Thyroid gland (tissue), 4 donors: ENCODE measurements at regions not wholly inside any gene's neighbourhood (a gene's known extent, or its start where the extent isn't known, plus 50 kb on each side); places are given as distances from the start of the nearest gene placed in this dataset.

Experiments used
- POLR2A ChIP-seq, 2 donors: fragments of 450-650 bp; IDR thresholded peaks; one replicate each; pipeline ENCODE4 v1.6.1; 2017; ENCODE audit warnings: antibody characterized with exemption in 2 of 2, mild to moderate bottlenecking in 2 of 2, moderate library complexity in 1 of 2
- TF ChIP-seq, protein P1 (sequence below), 6 experiments: fragments of 200-600 bp in 3 of 6; fragments of 450-650 bp in 3 of 6; sonication (generic) in 3 of 6; IDR thresholded peaks; one replicate each; pipeline ENCODE4 v1.5.1; 2016 to 2019; ENCODE audit warnings: antibody characterized with exemption in 6 of 6, mild to moderate bottlenecking in 2 of 6, inconsistent platforms in 1 of 6, moderate library complexity in 1 of 6

DNA sequence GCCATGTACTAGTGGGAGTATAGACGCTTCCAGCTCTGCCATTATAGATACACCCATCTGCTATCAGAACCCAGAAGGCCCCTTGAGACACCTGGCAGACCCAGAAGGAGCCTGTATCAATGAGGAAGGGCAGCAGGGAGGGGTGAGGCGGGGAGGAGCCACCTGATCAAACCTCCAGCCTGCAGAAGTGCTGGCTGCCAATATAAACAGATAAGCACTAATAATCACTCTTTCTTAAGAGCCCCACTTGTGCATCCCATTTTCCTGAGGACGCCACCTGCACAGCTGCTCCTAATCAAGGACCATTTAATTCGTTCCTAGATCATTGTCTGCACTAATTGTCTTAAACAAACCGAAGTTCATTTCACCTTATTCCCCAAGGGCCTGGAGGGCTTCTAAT is 75.0 kb upstream of the NEK6 start:
- TF ChIP-seq, protein P1, sequence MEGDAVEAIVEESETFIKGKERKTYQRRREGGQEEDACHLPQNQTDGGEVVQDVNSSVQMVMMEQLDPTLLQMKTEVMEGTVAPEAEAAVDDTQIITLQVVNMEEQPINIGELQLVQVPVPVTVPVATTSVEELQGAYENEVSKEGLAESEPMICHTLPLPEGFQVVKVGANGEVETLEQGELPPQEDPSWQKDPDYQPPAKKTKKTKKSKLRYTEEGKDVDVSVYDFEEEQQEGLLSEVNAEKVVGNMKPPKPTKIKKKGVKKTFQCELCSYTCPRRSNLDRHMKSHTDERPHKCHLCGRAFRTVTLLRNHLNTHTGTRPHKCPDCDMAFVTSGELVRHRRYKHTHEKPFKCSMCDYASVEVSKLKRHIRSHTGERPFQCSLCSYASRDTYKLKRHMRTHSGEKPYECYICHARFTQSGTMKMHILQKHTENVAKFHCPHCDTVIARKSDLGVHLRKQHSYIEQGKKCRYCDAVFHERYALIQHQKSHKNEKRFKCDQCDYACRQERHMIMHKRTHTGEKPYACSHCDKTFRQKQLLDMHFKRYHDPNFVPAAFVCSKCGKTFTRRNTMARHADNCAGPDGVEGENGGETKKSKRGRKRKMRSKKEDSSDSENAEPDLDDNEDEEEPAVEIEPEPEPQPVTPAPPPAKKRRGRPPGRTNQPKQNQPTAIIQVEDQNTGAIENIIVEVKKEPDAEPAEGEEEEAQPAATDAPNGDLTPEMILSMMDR (IDR thresholded peaks at IDR 0.05): no peak
- no peak for TF ChIP-seq POLR2A (IDR thresholded peaks at IDR 0.05)
